ENCODE measurements at regions not wholly inside any gene's neighbourhood (a gene's known extent, or its start where the extent isn't known, plus 50 kb on each side); places are given as distances from the start of the nearest gene placed in this dataset.

- TF ChIP-seq EP300 (IDR thresholded peaks at IDR 0.05) (no peak), POLR2AphosphoS5 (IDR thresholded peaks at IDR 0.05) (no peak), POLR2A (IDR thresholded peaks at IDR 0.05) (no peak), CTCF (IDR thresholded peaks at IDR 0.05) (no peak)
- no peaks in the 10 kb centered on the region for H3K4me1 ChIP-seq
- H3K9me3 ChIP-seq, result no peaks in the 10 kb centered on the region
Observed at GRCh38 chr3:106185949-106186348, 317.1 kb upstream of the CBLB start.

DNA sequence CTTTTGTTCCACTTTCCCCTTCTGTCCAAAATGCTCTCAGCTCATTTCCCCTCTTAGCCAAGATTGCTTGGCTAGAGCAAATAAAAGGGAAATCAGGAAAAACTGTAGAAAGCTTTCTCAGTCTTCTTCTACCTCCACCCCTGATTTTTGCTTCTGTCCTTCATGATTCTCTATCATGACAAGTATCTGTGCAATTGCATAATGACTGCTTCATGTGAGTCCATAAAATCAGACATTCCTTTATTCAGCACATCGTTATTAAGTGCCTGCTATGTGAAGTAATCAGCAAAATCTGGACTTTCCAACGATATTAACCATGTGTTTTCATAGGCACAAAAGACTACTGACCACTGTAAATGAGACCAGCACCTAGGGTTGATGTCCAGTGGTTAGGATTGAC lies 321.5 kb upstream of the CBLB start:
- WGBS, 2 donors, result 51 to 60% methylated on average over 2 of the region's 2 CpGs
- H3K27me3 ChIP-seq, result no peaks in the 10 kb centered on the region
- no peaks in the 10 kb centered on the region for H3K4me1 ChIP-seq
- DNase-seq, result no peak
- TF ChIP-seq EP300 (IDR thresholded peaks at IDR 0.05) (no peak), CTCF (IDR thresholded peaks at IDR 0.05) (no peak), POLR2AphosphoS5 (IDR thresholded peaks at IDR 0.05) (no peak), POLR2A (IDR thresholded peaks at IDR 0.05) (no peak)
- H3K36me3 ChIP-seq, result no peaks in the 10 kb centered on the region
- no peak for ATAC-seq (ENCODE audit: low FRiP score in 2 of 2)
- no peak overlapping the region for H3K4me3 ChIP-seq
- no peak overlapping the region for H3K27ac ChIP-seq
- no peaks in the 10 kb centered on the region for H3K9me3 ChIP-seq

More at GRCh38 chr3:106185949-106186348, 317.1 kb upstream of the CBLB start:
- H3K4me3 ChIP-seq, result no peak overlapping the region
- DNase-seq (no peak), ATAC-seq (ENCODE audit: low FRiP score in 2 of 2) (no peak)
- WGBS, 2 donors, result 76 to 85% methylated on average over 2 of the region's 2 CpGs
- H3K27ac ChIP-seq, result no peak overlapping the region
- H3K27me3 ChIP-seq, result no peaks in the 10 kb centered on the region
- H3K36me3 ChIP-seq, result no peaks in the 10 kb centered on the region

- no peak overlapping the region for H3K27ac ChIP-seq
- DNase-seq (no peak), ATAC-seq (ENCODE audit: low FRiP score in 2 of 2) (no peak)
- H3K27me3 ChIP-seq, result no peaks in the 10 kb centered on the region
- 81 to 92% methylated on average over 1 of the region's 1 CpG for WGBS, 2 donors
- no peak overlapping the region for H3K4me3 ChIP-seq
- no peaks in the 10 kb centered on the region for H3K4me1 ChIP-seq
- no peaks in the 10 kb centered on the region for H3K9me3 ChIP-seq
- H3K36me3 ChIP-seq, result no peaks in the 10 kb centered on the region
- no peak for TF ChIP-seq EP300 (IDR thresholded peaks at IDR 0.05)
- no peak for TF ChIP-seq POLR2A (IDR thresholded peaks at IDR 0.05)
- TF ChIP-seq POLR2AphosphoS5 (IDR thresholded peaks at IDR 0.05), result no peak
- no peak for TF ChIP-seq CTCF (IDR thresholded peaks at IDR 0.05)
Observed at GRCh38 chr3:106191211-106191610, 322.4 kb upstream of the CBLB start.

- Histone ChIP-seq H3K4me3 (no peak overlapping the region), H3K36me3 (no peaks in the 10 kb centered on the region), H3K27me3 (no peaks in the 10 kb centered on the region), H3K4me1 (no peaks in the 10 kb centered on the region), H3K27ac (no peak overlapping the region), H3K9me3 (no peaks in the 10 kb centered on the region)
- TF ChIP-seq POLR2AphosphoS5 (IDR thresholded peaks at IDR 0.05) (no peak), POLR2A (IDR thresholded peaks at IDR 0.05) (no peak), EP300 (IDR thresholded peaks at IDR 0.05) (no peak), CTCF (IDR thresholded peaks at IDR 0.05) (no peak)
- no peak for ATAC-seq (ENCODE audit: low FRiP score in 2 of 2)
- no peak for DNase-seq
- 93 to 94% methylated on average over 3 of the region's 3 CpGs for WGBS, 2 donors
Observed at GRCh38 chr3:106191913-106192312, 323.1 kb upstream of the CBLB start.

DNA sequence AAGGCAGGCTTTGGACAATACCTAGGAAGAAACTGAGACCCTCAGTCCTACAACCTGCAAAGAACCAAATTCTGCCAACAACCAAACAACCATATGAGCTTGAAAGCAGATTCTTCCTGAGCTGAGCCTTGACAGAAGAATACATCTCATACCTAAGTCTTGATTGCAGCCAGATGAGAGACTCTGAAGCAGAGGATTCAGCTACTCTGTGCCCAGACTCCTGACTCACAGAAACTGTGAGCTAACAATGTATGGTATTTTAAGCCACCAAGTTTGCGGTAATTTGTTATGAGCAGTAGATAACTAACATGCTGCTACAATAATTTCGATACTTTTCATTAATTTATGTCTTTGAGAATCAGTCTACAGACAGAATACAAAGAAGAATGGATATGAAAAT lies 325.1 kb upstream of the CBLB start:
- ATAC-seq (ENCODE audit: low FRiP score in 2 of 2) (no peak), DNase-seq (no peak)

More for the DNA sequence above, 325.1 kb upstream of the CBLB start:
- H3K4me3 ChIP-seq, result no peak overlapping the region
- no peak overlapping the region for H3K27ac ChIP-seq
- WGBS, 2 donors, result 95 to 97% methylated on average over 2 of the region's 2 CpGs
- no peak for TF ChIP-seq POLR2A (IDR thresholded peaks at IDR 0.05)
- no peak for TF ChIP-seq CTCF (IDR thresholded peaks at IDR 0.05)
- TF ChIP-seq POLR2AphosphoS5 (IDR thresholded peaks at IDR 0.05), result no peak
- H3K4me1 ChIP-seq, result no peaks in the 10 kb centered on the region
- no peaks in the 10 kb centered on the region for H3K36me3 ChIP-seq
- H3K27me3 ChIP-seq, result no peaks in the 10 kb centered on the region
- no peaks in the 10 kb centered on the region for H3K9me3 ChIP-seq

Measured in upper lobe of left lung (tissue), 6 donors.